Gastrocnemius medialis (tissue), 4 donors: ENCODE measurements at regions not wholly inside any gene's neighbourhood (a gene's known extent, or its start where the extent isn't known, plus 50 kb on each side); places are given as distances from the start of the nearest gene placed in this dataset.
"Not testable (repeated sequence)": the region's sequence is repeated elsewhere in the genome, so short reads cannot be mapped to it uniquely, and the experiment has no call there.

Experiments
- ATAC-seq, 2 donors: fragments of 150-250 bp; one replicate each; pipeline ENCODE4 v1.9.1; 2016
- DNase-seq, 2 donors: peaks; one replicate each; pipeline ENCODE4 v3.0.0-alpha.2; 2019
- H3K27ac ChIP-seq, 4 donors: fragments of 200-600 bp; sonication (generic); 1 replicate in 1 of 4; 2 replicates in 3 of 4; pipeline ENCODE4 v1.5.1; 2016 to 2018; ENCODE audit warnings: mild to moderate bottlenecking in 2 of 4, moderate library complexity in 1 of 4
- H3K27me3 ChIP-seq, 3 donors: fragments of 200-600 bp; sonication (generic) in 2 of 3; 1 replicate in 1 of 3; 2 replicates in 2 of 3; pipeline versions ENCODE4 v1.5.1 to v1.6.0; 2016 to 2019; ENCODE audit warnings: mild to moderate bottlenecking in 1 of 3, moderate library complexity in 1 of 3
- H3K36me3 ChIP-seq, 2 donors: fragments of 200-600 bp; sonication (generic) in 1 of 2; one replicate each; pipeline ENCODE4 v1.5.1; 2017 to 2018
- H3K4me1 ChIP-seq, 2 donors: fragments of 200-600 bp; sonication (generic) in 1 of 2; one replicate each; pipeline ENCODE4 v1.5.1; 2016 to 2017; ENCODE audit warnings: mild to moderate bottlenecking in 2 of 2
- H3K4me3 ChIP-seq, 4 donors: fragments of 200-600 bp; sonication (generic) in 3 of 4; 1 replicate in 1 of 4; 2 replicates in 3 of 4; pipeline ENCODE4 v1.5.1; 2016 to 2019; ENCODE audit warnings: mild to moderate bottlenecking in 2 of 4
- H3K9me3 ChIP-seq, 3 donors: fragments of 200-600 bp; sonication (generic) in 2 of 3; 1 replicate in 1 of 3; 2 replicates in 2 of 3; pipeline ENCODE4 v1.5.1; 2016 to 2019
- CTCF ChIP-seq, 5 experiments: fragments of 450-650 bp in 3 of 5; fragments of 200-600 bp in 2 of 5; sonication (generic) in 2 of 5; IDR thresholded peaks in 4 of 5; conservative IDR thresholded peaks in 1 of 5; 1 replicate in 4 of 5; 2 replicates in 1 of 5; pipeline ENCODE4 v1.5.1; 2016 to 2019; ENCODE audit warnings: antibody characterized with exemption in 5 of 5, mild to moderate bottlenecking in 3 of 5, moderate library complexity in 3 of 5
- POLR2A ChIP-seq, 2 donors: fragments of 450-650 bp; IDR thresholded peaks; one replicate each; pipeline ENCODE4 v1.6.1; 2017; ENCODE audit warnings: antibody characterized with exemption in 2 of 2, mild to moderate bottlenecking in 2 of 2, moderate library complexity in 2 of 2
- in situ Hi-C, 4 donors: fragments of 200-750 bp; cut with MboI; loops; one replicate each; pipeline versions ENCODE4 v1.15.0 to v1.8.0; 2017; ENCODE audit warnings: low sequenced_read_pairs in 4 of 4
- intact Hi-C: fragments of 100-400 bp; cut with DNase I; formaldehyde crosslinking; loops from one replicate; pipeline ENCODE4 v1.15.1; 2023; ENCODE audit warnings: low total_unique reads

DNA sequence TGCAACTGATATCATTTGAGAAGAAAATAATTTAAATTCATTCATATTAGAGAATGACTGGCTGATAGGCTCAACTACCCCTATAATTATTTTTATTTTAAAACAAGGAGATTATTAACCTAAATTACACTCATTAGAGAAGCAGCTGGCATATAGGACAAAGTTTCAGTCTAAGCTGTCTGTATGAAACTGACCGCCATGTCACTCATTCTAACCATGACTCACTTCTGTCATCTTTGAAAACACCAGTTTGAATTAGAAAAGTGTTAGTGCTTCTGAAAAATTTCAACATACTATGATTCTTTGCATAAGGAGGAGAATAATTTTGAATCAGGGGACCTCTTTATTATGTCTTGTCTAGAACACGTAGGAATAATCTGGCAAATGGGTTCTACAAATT lies 1058.5 kb downstream of the ROBO2 start:
- Histone ChIP-seq H3K27ac (no peak overlapping the region), H3K9me3 (no peaks in the 10 kb centered on the region), H3K4me1 (no peaks in the 10 kb centered on the region), H3K4me3 (no peak overlapping the region), H3K36me3 (no peaks in the 10 kb centered on the region), H3K27me3 (no peaks in the 10 kb centered on the region)
- DNase-seq (no peak), ATAC-seq (no peak)
- intact Hi-C loops = no loop called here
- in situ Hi-C loops = no loop called here
- no peak for TF ChIP-seq POLR2A (IDR thresholded peaks at IDR 0.05)
- no peak for TF ChIP-seq CTCF (IDR thresholded peaks at IDR 0.05 in 4 of 5, conservative IDR thresholded peaks at IDR 0.05 in 1 of 5)

DNA sequence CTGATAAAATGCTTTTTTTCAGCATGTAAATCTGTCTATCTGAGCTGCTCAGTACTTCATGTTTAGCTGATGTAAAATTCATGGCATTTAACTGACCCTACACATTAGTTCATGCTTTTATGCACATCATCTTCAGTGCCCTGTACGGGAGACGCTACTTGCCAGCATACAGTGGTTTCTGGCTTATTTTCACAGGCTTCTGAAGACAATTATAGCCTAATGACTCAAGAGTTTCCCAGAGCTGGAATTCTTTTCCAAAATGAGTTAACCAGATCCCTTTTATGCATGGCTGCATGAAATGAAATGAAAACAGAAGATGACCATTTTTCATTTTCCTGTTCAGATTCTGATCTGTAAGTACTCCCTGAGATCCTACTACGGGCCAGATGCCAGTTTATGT lies 1061.5 kb downstream of the ROBO2 start:
- no peak for ATAC-seq
- in situ Hi-C loops = no loop called here
- no peaks in the 10 kb centered on the region for H3K36me3 ChIP-seq

DNA sequence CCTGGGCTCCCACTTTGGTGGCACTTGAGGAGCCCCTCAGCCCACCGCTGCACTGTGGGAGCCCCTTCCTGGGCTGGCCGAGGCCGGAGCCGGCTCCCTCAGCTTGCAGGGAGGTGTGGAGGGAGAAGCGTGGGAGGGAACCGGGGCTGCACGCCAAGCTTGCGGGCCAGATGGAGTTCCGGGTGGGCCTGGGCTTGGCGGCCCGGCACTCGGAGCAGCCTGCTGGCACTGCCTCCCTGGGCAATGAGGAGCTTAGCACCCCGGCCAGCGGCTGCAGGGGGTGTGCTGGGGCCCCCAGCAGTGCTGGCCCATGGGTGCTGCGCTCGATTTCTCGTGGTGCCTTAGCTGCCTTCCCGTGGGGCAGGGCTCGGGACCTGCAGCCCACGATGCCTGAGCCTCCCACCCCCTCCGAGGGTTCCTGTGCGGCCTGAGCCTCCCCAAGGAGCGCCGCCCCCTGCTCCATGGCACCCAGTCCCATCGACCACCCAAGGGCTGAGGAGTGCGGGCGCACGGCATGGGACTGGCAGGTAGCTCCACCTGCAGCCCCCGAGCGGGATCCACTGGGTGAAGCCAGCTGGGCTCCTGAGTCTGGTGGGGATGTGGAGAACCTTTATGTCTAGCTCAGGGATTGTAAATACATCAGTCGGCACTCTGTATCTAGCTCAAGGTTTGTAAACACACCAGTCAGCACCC lies 1068.5 kb downstream of the ROBO2 start:
- H3K4me3 ChIP-seq, intact Hi-C loops, in situ Hi-C loops, ATAC-seq, H3K27me3 ChIP-seq, H3K9me3 ChIP-seq, H3K36me3 ChIP-seq, DNase-seq, H3K27ac ChIP-seq, H3K4me1 ChIP-seq: not testable (repeated sequence)

More for the DNA sequence above, 1061.5 kb downstream of the ROBO2 start:
- Histone ChIP-seq H3K27ac (no peak overlapping the region), H3K27me3 (no peaks in the 10 kb centered on the region), H3K4me3 (no peak overlapping the region), H3K4me1 (no peaks in the 10 kb centered on the region), H3K9me3 (no peaks in the 10 kb centered on the region)
- intact Hi-C loops = no loop called here
- TF ChIP-seq CTCF (IDR thresholded peaks at IDR 0.05 in 4 of 5, conservative IDR thresholded peaks at IDR 0.05 in 1 of 5) (no peak), POLR2A (IDR thresholded peaks at IDR 0.05) (no peak)
- DNase-seq = no peak

GRCh38 chr3:78112291-78113010 lies 1072.6 kb downstream of the ROBO2 start:
- in situ Hi-C loops = no loop called here
- no peak overlapping the region for H3K4me3 ChIP-seq
- no peak overlapping the region for H3K27ac ChIP-seq
- DNase-seq = no peak
- TF ChIP-seq POLR2A (IDR thresholded peaks at IDR 0.05) (no peak), CTCF (IDR thresholded peaks at IDR 0.05 in 4 of 5, conservative IDR thresholded peaks at IDR 0.05 in 1 of 5) (no peak)
- H3K9me3 ChIP-seq = no peaks in the 10 kb centered on the region
- intact Hi-C loops = no loop called here
- H3K27me3 ChIP-seq = no peaks in the 10 kb centered on the region
- H3K36me3 ChIP-seq = no peaks in the 10 kb centered on the region
- no peaks in the 10 kb centered on the region for H3K4me1 ChIP-seq
- ATAC-seq = peak in 1 of 2 donors; percentile 39

- ATAC-seq = no peak
- no peaks in the 10 kb centered on the region for H3K9me3 ChIP-seq
- intact Hi-C loops = no loop called here
- H3K4me1 ChIP-seq = no peaks in the 10 kb centered on the region
- no peak for DNase-seq
- no peaks in the 10 kb centered on the region for H3K27me3 ChIP-seq
- TF ChIP-seq POLR2A (IDR thresholded peaks at IDR 0.05) = no peak
- TF ChIP-seq CTCF (IDR thresholded peaks at IDR 0.05 in 4 of 5, conservative IDR thresholded peaks at IDR 0.05 in 1 of 5) = no peak
- in situ Hi-C loops = no loop called here
- H3K4me3 ChIP-seq = no peak overlapping the region
- no peak overlapping the region for H3K27ac ChIP-seq
- H3K36me3 ChIP-seq = no peaks in the 10 kb centered on the region
Observed at GRCh38 chr3:78115983-78116382, 1076.1 kb downstream of the ROBO2 start.
